Skeletal muscle tissue (tissue), 4 donors: ENCODE measurements at regions not wholly inside any gene's neighbourhood (a gene's known extent, or its start where the extent isn't known, plus 50 kb on each side); places are given as distances from the start of the nearest gene placed in this dataset. TPM values are rescaled to one million over a fixed set of nuclear protein-coding genes. Genes with fewer than 3 reads are reported as not detected.

Experiments
- H3K27ac ChIP-seq: one replicate; pipeline ENCODE4 v1.7.0; 2013; ENCODE audit warnings: mild to moderate bottlenecking, low read depth, low read length, inconsistent platforms
- H3K27me3 ChIP-seq, 3 donors: one replicate each; pipeline ENCODE4 v1.7.0; 2013; ENCODE audit warnings: low read length in 3 of 3; ENCODE audit not compliant: control insufficient read depth in 3 of 3, insufficient read depth in 3 of 3
- H3K36me3 ChIP-seq, 3 donors: one replicate each; pipeline ENCODE4 v1.7.0; 2013; ENCODE audit warnings: low read length in 3 of 3; ENCODE audit not compliant: control insufficient read depth in 3 of 3, insufficient read depth in 3 of 3
- H3K4me1 ChIP-seq, 3 donors: one replicate each; pipeline ENCODE4 v1.7.0; 2013; ENCODE audit warnings: low read length in 3 of 3, mild to moderate bottlenecking in 3 of 3; ENCODE audit not compliant: control insufficient read depth in 3 of 3, insufficient read depth in 3 of 3
- H3K4me3 ChIP-seq, 3 donors: one replicate each; pipeline ENCODE4 v1.7.0; 2013; ENCODE audit warnings: low read length in 3 of 3
- H3K9ac ChIP-seq, 3 donors: one replicate each; pipeline ENCODE4 v1.7.0; 2013; ENCODE audit warnings: low read length in 3 of 3, mild to moderate bottlenecking in 3 of 3, moderate library complexity in 2 of 3, low read depth in 1 of 3
- H3K9me3 ChIP-seq, 3 donors: one replicate each; pipeline ENCODE4 v1.7.0; 2013; ENCODE audit warnings: low read length in 3 of 3; ENCODE audit not compliant: control insufficient read depth in 3 of 3
- small RNA-seq: library from RNA; depleted of rRNA; stranded (forward); fragments of <200 nt; gene quantifications from one replicate; pipeline ENCODE3, GENCODE V24; 2014
- donor health status: Osteomylitis.

DNA sequence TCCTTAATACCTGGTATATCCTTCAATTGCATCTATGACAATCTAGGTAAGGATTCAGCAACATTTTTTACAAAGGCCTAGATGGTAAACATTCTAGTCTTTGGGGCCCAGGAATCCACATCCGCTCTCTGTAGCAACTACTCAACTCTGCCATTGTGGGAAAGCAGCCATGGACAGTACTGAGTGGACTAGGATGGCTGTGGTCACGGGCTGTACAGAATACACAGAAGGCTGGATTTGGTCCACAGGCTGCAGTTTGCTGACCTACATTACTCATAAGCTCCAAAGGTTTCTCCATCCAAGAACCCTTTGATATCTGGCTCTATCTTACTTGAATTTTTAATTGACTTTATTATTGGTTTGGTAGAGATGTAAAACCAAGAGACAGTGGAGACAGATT is 418.3 kb upstream of the LRRTM1 start:
- Histone ChIP-seq H3K4me3 (no peak overlapping the region), H3K9me3 (no peaks in the 10 kb centered on the region), H3K27ac (no peak overlapping the region), H3K36me3 (no peaks in the 10 kb centered on the region), H3K9ac (no peak overlapping the region), H3K27me3 (no peaks in the 10 kb centered on the region), H3K4me1 (no peaks in the 10 kb centered on the region)

DNA sequence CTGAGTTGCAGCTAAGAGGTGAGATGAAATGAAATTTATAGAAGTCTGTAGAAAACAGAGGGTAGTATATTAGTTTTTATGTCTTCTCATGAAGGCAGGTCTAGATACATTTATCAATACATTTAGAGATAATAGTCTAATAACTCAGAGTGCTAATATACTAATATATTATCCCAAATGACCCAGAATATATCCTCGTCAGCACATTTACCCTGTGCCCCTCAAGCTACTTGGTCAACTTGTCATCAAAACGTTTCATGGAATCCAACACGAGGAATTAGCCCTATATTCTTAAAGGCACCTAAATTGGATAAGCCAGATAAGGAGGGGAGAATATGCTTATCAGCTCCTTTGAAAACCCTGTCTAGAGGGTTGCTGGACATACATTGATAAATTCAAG is 415.1 kb upstream of the LRRTM1 start:
- Histone ChIP-seq H3K4me1 (no peaks in the 10 kb centered on the region), H3K4me3 (no peak overlapping the region), H3K9ac (no peak overlapping the region), H3K27me3 (no peaks in the 10 kb centered on the region), H3K9me3 (no peaks in the 10 kb centered on the region), H3K36me3 (no peaks in the 10 kb centered on the region), H3K27ac (no peak overlapping the region)

DNA sequence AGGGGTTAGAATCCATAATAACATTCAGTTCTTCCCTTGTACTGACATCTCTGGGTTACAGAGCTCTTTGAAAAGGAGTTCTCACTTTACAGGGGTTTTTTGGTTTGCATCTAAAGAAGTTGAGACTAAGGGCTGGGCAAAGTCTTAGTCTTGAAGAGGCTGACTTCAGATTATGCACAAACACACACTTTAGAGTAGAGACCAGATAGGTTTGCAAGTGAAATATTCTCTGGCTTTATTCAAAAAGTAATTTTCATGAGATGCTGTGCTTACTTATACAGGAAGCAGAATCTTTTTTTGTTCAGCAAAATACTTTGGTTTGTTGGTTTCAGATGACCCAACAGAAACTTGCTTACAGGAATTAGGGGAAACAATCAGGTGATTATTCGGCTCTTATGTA is 410.9 kb upstream of the LRRTM1 start:
- Histone ChIP-seq H3K9me3 (no peaks in the 10 kb centered on the region), H3K9ac (no peak overlapping the region), H3K36me3 (no peaks in the 10 kb centered on the region), H3K27me3 (no peaks in the 10 kb centered on the region), H3K4me3 (no peak overlapping the region), H3K27ac (no peak overlapping the region), H3K4me1 (no peaks in the 10 kb centered on the region)

DNA sequence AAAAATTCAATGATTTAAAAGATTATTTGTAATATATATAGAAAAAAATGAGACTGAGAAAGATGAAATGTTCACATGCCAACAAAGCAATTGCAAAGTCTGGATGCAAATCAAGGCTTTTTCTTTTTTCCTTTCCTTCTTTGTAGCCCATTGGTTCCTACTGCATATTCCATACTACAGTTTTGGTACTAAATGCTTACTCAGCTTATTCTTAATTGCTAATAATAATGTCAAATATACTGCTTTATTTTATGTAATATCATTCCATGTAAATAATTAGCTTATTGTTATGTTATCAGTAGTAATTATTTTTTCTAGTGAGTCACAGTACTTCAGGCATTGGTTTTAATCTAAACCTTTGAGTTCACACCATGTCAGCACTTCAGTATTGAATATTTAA is 407.4 kb upstream of the LRRTM1 start:
- Histone ChIP-seq H3K4me3 (no peak overlapping the region), H3K27me3 (no peaks in the 10 kb centered on the region), H3K4me1 (no peaks in the 10 kb centered on the region), H3K27ac (no peak overlapping the region), H3K9me3 (no peaks in the 10 kb centered on the region), H3K9ac (no peak overlapping the region), H3K36me3 (no peaks in the 10 kb centered on the region)

DNA sequence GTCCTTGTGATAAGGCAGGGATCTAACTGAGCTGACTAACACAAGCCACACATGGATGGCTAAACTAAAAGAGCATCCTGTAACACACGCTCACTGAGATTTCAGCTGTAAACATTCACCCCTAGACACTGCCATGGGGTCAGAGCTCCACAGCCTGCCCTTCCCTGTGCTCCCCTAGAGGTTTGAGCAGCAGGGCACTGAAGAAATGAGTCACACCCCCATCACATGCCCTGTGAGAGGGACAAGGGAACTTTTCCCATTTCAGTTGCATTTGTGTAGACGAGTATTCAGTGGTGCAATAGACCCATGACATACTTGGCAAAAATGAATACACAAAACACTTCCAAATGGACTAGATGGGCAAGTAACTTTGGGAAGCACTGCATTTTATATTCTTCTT is 402.4 kb upstream of the LRRTM1 start:
- H3K9ac ChIP-seq: no peak overlapping the region
- no peaks in the 10 kb centered on the region for H3K9me3 ChIP-seq

DNA sequence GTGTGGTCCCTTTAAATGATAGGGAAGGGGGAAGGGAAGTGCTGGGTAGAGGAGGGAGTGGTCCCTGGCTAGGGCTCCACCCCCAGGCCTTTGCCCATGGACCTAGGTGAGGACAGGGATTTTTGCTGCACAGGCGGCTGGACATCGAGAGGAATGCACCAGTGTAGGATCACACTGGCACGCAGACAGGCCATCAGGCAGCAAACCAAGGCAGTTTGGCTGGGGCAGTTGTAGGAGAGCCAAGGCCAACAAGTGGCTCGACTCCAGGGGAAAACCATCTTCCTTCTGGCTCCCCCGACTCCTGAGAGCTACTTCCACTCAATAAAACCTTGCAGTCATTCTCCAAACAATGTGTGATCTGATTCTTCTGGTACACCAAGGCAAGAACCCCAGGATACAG is 402.0 kb upstream of the LRRTM1 start:
- no peak overlapping the region for H3K4me3 ChIP-seq
- H3K36me3 ChIP-seq: no peaks in the 10 kb centered on the region
- H3K27me3 ChIP-seq: no peaks in the 10 kb centered on the region
- no peaks in the 10 kb centered on the region for H3K9me3 ChIP-seq
- no peak overlapping the region for H3K9ac ChIP-seq
- no peaks in the 10 kb centered on the region for H3K4me1 ChIP-seq
- no peak overlapping the region for H3K27ac ChIP-seq

More for the DNA sequence above, 402.4 kb upstream of the LRRTM1 start:
- no peaks in the 10 kb centered on the region for H3K4me1 ChIP-seq
- H3K4me3 ChIP-seq: no peak overlapping the region
- H3K27ac ChIP-seq: no peak overlapping the region
- no peaks in the 10 kb centered on the region for H3K27me3 ChIP-seq
- H3K36me3 ChIP-seq: no peaks in the 10 kb centered on the region

DNA sequence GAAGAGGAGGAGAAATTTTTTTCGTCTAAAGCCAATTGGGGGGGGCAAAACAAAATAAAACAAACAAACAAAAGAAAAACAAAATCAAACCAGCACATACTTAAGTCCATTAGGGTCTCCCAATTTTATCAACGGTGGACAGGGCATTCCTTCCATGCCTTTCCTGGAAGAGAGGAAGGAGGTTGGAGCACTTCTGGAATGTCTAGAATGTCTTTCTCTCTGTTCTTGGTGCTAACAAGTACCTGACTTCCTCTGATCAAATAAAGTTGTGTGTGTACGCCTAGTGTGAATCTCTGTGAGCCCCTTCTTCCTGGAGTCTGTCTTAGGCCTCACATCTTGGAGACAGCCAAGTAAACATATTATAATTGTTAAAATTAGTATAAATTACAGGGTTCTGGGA is 399.0 kb upstream of the LRRTM1 start:
- no peaks in the 10 kb centered on the region for H3K36me3 ChIP-seq
- H3K4me1 ChIP-seq: no peaks in the 10 kb centered on the region
- H3K27me3 ChIP-seq: no peaks in the 10 kb centered on the region
- H3K4me3 ChIP-seq: no peak overlapping the region
- H3K9ac ChIP-seq: no peak overlapping the region
- H3K9me3 ChIP-seq: no peaks in the 10 kb centered on the region
- no peak overlapping the region for H3K27ac ChIP-seq

DNA sequence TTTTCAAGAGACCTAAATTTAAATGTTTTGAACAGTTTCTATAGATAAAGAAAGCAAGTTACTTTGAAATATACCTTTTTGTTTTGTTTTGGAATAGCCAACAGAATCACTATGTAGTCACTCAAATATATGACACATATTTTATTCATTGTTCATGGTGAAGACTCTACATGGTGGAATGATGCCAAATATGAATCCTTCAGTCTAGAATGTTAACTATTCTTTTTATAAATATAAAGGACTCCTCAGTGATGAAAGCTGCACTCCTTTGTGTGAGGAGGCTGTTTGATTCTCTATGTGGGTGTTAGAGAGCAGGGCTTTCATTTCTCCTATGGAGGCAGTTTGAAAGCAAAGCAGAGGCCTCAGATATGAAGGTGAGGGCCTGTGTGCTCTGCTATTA is 396.4 kb upstream of the LRRTM1 start:
- Histone ChIP-seq H3K4me3 (no peak overlapping the region), H3K9me3 (no peaks in the 10 kb centered on the region), H3K27me3 (no peaks in the 10 kb centered on the region), H3K4me1 (no peaks in the 10 kb centered on the region), H3K36me3 (no peaks in the 10 kb centered on the region), H3K9ac (no peak overlapping the region), H3K27ac (no peak overlapping the region)

Small RNA genes in the stretch of these regions (small RNA-seq; reads per million reads assigned to genes)
- gene AC013262.1 (not detected), gene AC138623.1 (not detected), gene RF00019 (not detected), gene RN7SL201P (not detected), gene RNA5SP99 (0.74 reads per million, percentile 72 among the genes with 10 or more reads in this experiment), gene RNU6-1312P (not detected), gene RNU6-685P (not detected), gene RPL37P10 (not detected)
